HG03342 (cell line): ENCODE measurements at regions not wholly inside any gene's neighbourhood (a gene's known extent, or its start where the extent isn't known, plus 50 kb on each side); places are given as distances from the start of the nearest gene placed in this dataset.

Experiments used
- ATAC-seq: cut with Tn5 transposase; IDR thresholded peaks from one replicate; pipeline ENCODE4 v1.9.1; 2021; ENCODE audit warnings: mild to moderate bottlenecking, moderate library complexity; ENCODE audit not compliant: unreplicated experiment

- no peak for ATAC-seq
Observed at GRCh38 chr12:98372340-98373024, 142.9 kb upstream of the TMPO start.

- no peak for ATAC-seq
Observed at GRCh38 chr12:98373025-98373554, 142.3 kb upstream of the TMPO start.

- no peak for ATAC-seq
Observed at GRCh38 chr12:98374007-98374406, 141.4 kb upstream of the TMPO start.

- no peak for ATAC-seq
Observed at GRCh38 chr12:98379106-98379505, 136.3 kb upstream of the TMPO start.

GRCh38 chr12:98385641-98386040 is 129.7 kb upstream of the TMPO start:
- no peak for ATAC-seq

GRCh38 chr12:98387444-98387843 is 127.9 kb upstream of the TMPO start:
- ATAC-seq: no peak

GRCh38 chr12:98388126-98388525 is 127.3 kb upstream of the TMPO start:
- no peak for ATAC-seq

- ATAC-seq: no peak
Observed at GRCh38 chr12:98389593-98389992, 125.8 kb upstream of the TMPO start.

GRCh38 chr12:98397323-98398105 is 117.9 kb upstream of the TMPO start:
- peak; percentile 84 for ATAC-seq

- ATAC-seq: no peak
Observed at GRCh38 chr12:98399532-98399931, 115.9 kb upstream of the TMPO start.

GRCh38 chr12:98401427-98401826 is 114.0 kb upstream of the TMPO start:
- ATAC-seq: no peak

- no peak for ATAC-seq
Observed at GRCh38 chr12:98402091-98402490, 113.3 kb upstream of the TMPO start.

- ATAC-seq: no peak
Observed at GRCh38 chr12:98402671-98403070, 112.7 kb upstream of the TMPO start.

GRCh38 chr12:98403385-98403784 is 112.0 kb upstream of the TMPO start:
- ATAC-seq: peak; percentile 47

- peak; percentile 33 for ATAC-seq
Observed at GRCh38 chr12:98403936-98404335, 111.5 kb upstream of the TMPO start.

- ATAC-seq: no peak
Observed at GRCh38 chr12:98405805-98406366, 109.5 kb upstream of the TMPO start.

- ATAC-seq: no peak
Observed at GRCh38 chr12:98406378-98406777, 109.0 kb upstream of the TMPO start.

- no peak for ATAC-seq
Observed at GRCh38 chr12:98408681-98409080, 106.7 kb upstream of the TMPO start.

GRCh38 chr12:98409548-98409947 is 105.8 kb upstream of the TMPO start:
- no peak for ATAC-seq

- no peak for ATAC-seq
Observed at GRCh38 chr12:98410356-98410755, 105.0 kb upstream of the TMPO start.

GRCh38 chr12:98416845-98417244 is 98.5 kb upstream of the TMPO start:
- peak; percentile 37 for ATAC-seq

GRCh38 chr12:98417266-98417665 is 98.1 kb upstream of the TMPO start:
- no peak for ATAC-seq
